PFSK-1 (cell line): ENCODE measurements at regions not wholly inside any gene's neighbourhood (a gene's known extent, or its start where the extent isn't known, plus 50 kb on each side); places are given as distances from the start of the nearest gene placed in this dataset.

Experiments used
- FOXP2 ChIP-seq: optimal IDR thresholded peaks from 2 replicates; pipeline ENCODE3; 2011; ENCODE audit warnings: borderline replicate concordance, control low read depth, inconsistent platforms; ENCODE audit not compliant: insufficient read depth; ENCODE audit errors: extremely low read length, extremely low read depth
- POLR2AphosphoS5 ChIP-seq: IDR thresholded peaks from 2 replicates; pipeline ENCODE4 v1.6.1; 2012; ENCODE audit warnings: low read depth, mild to moderate bottlenecking, control low read depth, low read length, moderate library complexity
- REST ChIP-seq, 2 experiments: IDR thresholded peaks; 2 replicates each; pipeline versions ENCODE4 v1.6.1 to v1.8.0; 2011 to 2012; ENCODE audit warnings: low read depth in 2 of 2, low read length in 2 of 2, control low read depth in 1 of 2, inconsistent platforms in 1 of 2, mild to moderate bottlenecking in 1 of 2, moderate library complexity in 1 of 2; ENCODE audit not compliant: insufficient read depth in 1 of 2
- SIN3A ChIP-seq: IDR thresholded peaks from 2 replicates; pipeline ENCODE4 v1.6.1; 2012; ENCODE audit warnings: mild to moderate bottlenecking, low read length, moderate library complexity, borderline replicate concordance; ENCODE audit not compliant: insufficient read depth
- TAF1 ChIP-seq: IDR thresholded peaks from 2 replicates; pipeline ENCODE4 v1.6.1; 2012; ENCODE audit warnings: low read length, control low read depth, borderline replicate concordance; ENCODE audit not compliant: insufficient read depth

GRCh38 chr18:35807811-35808335, 164.6 kb upstream of the RMP24 start:
- no peak for TF ChIP-seq FOXP2
- TF ChIP-seq POLR2AphosphoS5, result no peak
- TF ChIP-seq REST (IDR thresholded peaks at IDR 0.05; ENCODE audit: insufficient read depth in 1 of 2, low read depth in 2 of 2, low read length in 2 of 2), result no peak
- no peak for TF ChIP-seq SIN3A
- TF ChIP-seq TAF1, result no peak
